Tibial nerve (tissue), 4 donors: ENCODE measurements at regions not wholly inside any gene's neighbourhood (a gene's known extent, or its start where the extent isn't known, plus 50 kb on each side); places are given as distances from the start of the nearest gene placed in this dataset.

ENCODE experiments used
- DNase-seq, 2 donors: peaks; one replicate each; pipeline ENCODE4 v3.0.0-alpha.2; 2019; ENCODE audit warnings: low spot score in 2 of 2
- H3K27ac ChIP-seq, 4 donors: fragments of 200-600 bp; sonication (generic) in 3 of 4; one replicate each; pipeline ENCODE4 v1.5.1; 2017 to 2019; ENCODE audit warnings: mild to moderate bottlenecking in 1 of 4
- H3K27me3 ChIP-seq, 2 donors: fragments of 200-600 bp; sonication (generic) in 1 of 2; one replicate each; pipeline versions ENCODE4 v1.5.1 to v1.6.0; 2017 to 2019
- H3K36me3 ChIP-seq, 3 donors: fragments of 200-600 bp; sonication (generic); one replicate each; pipeline ENCODE4 v1.5.1; 2018 to 2019
- H3K4me1 ChIP-seq, 4 donors: fragments of 200-600 bp; sonication (generic) in 3 of 4; one replicate each; pipeline ENCODE4 v1.5.1; 2017 to 2019
- H3K4me3 ChIP-seq, 4 donors: fragments of 200-600 bp; sonication (generic) in 3 of 4; one replicate each; pipeline ENCODE4 v1.5.1; 2017 to 2019; ENCODE audit warnings: mild to moderate bottlenecking in 1 of 4, moderate library complexity in 1 of 4
- H3K9me3 ChIP-seq, 4 donors: fragments of 200-600 bp; sonication (generic) in 3 of 4; one replicate each; pipeline ENCODE4 v1.5.1; 2017 to 2019
- CTCF ChIP-seq, 5 experiments: fragments of 200-600 bp in 3 of 5; fragments of 450-650 bp in 2 of 5; sonication (generic) in 3 of 5; IDR thresholded peaks; one replicate each; pipeline ENCODE4 v1.5.1; 2016 to 2019; ENCODE audit warnings: antibody characterized with exemption in 5 of 5, mild to moderate bottlenecking in 3 of 5, moderate library complexity in 2 of 5
- EP300 ChIP-seq, 2 donors: sonication (generic); formaldehyde crosslinking; IDR thresholded peaks; one replicate each; pipeline ENCODE4 v1.6.1; 2017; ENCODE audit warnings: antibody characterized with exemption in 2 of 2, mild to moderate bottlenecking in 1 of 2
- POLR2A ChIP-seq, 2 donors: fragments of 450-650 bp; IDR thresholded peaks; one replicate each; pipeline ENCODE4 v1.6.1; 2017; ENCODE audit warnings: antibody characterized with exemption in 2 of 2, mild to moderate bottlenecking in 2 of 2, moderate library complexity in 2 of 2
- WGBS, 2 donors: methylation state at CpG; one replicate each; pipeline ENCODE4 v1.1.5; 2018; 5-methylcytosine and 5-hydroxymethylcytosine counted together

GRCh38 chr21:41095983-41096382 is 72.0 kb upstream of the BACE2 start:
- Histone ChIP-seq H3K4me1 (peaks cover 0 to 5% (median 0%) of the 10 kb centered on the region in 4 donors), H3K4me3 (no peak overlapping the region), H3K9me3 (no peaks in the 10 kb centered on the region), H3K36me3 (no peaks in the 10 kb centered on the region), H3K27ac (no peak overlapping the region), H3K27me3 (no peaks in the 10 kb centered on the region)
- no peak for DNase-seq
- WGBS, 2 donors, result 24 to 35% methylated on average over 6 of the region's 6 CpGs
- no peak for TF ChIP-seq CTCF (IDR thresholded peaks at IDR 0.05)
- TF ChIP-seq POLR2A (IDR thresholded peaks at IDR 0.05), result no peak
- TF ChIP-seq EP300 (IDR thresholded peaks at IDR 0.05), result peak in 1 of 2 donors; percentile 34

DNA sequence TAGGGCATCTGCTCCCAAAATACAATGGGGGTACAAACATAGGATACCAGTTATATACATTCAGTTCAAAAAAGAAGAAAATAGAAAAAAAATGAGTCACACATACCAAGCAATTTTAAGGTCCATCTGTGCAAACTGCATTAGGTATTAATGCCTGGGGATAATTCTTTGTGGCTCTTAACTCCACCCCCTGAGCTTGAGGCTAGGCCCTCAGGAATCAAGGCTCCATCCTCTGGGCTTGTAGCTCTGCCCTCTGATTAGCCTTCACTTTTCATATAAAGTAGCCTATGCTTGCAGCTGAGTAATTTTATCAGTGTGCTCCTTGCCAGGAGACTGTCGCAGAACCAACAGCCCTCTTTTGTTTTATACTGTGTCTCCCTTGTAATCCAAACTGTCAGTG is 69.9 kb upstream of the BACE2 start:
- 64 to 68% methylated on average over 1 of the region's 1 CpG for WGBS, 2 donors
- peaks cover 0 to 5% (median 0%) of the 10 kb centered on the region in 4 donors for H3K4me1 ChIP-seq
- no peaks in the 10 kb centered on the region for H3K9me3 ChIP-seq
- H3K27ac ChIP-seq, result no peak overlapping the region
- TF ChIP-seq EP300 (IDR thresholded peaks at IDR 0.05), result no peak
- no peak for TF ChIP-seq CTCF (IDR thresholded peaks at IDR 0.05)
- TF ChIP-seq POLR2A (IDR thresholded peaks at IDR 0.05), result no peak
- no peak for DNase-seq
- H3K27me3 ChIP-seq, result no peaks in the 10 kb centered on the region
- no peaks in the 10 kb centered on the region for H3K36me3 ChIP-seq
- H3K4me3 ChIP-seq, result no peak overlapping the region

- Histone ChIP-seq H3K27me3 (no peaks in the 10 kb centered on the region), H3K9me3 (no peaks in the 10 kb centered on the region), H3K36me3 (no peaks in the 10 kb centered on the region), H3K4me3 (no peak overlapping the region), H3K4me1 (peaks cover 0 to 5% (median 0%) of the 10 kb centered on the region in 4 donors), H3K27ac (no peak overlapping the region)
- DNase-seq, result no peak
- TF ChIP-seq CTCF (IDR thresholded peaks at IDR 0.05), result no peak
- no peak for TF ChIP-seq POLR2A (IDR thresholded peaks at IDR 0.05)
- TF ChIP-seq EP300 (IDR thresholded peaks at IDR 0.05), result no peak
- WGBS, 2 donors, result 53 to 63% methylated on average over 2 of the region's 2 CpGs
These were observed 69.4 kb upstream of the BACE2 start for GRCh38 chr21:41098481-41099042.

- no peak overlapping the region for H3K27ac ChIP-seq
- no peaks in the 10 kb centered on the region for H3K36me3 ChIP-seq
- no peak for DNase-seq
- peaks cover 0 to 10% of the 10 kb centered on the region in 2 donors for H3K27me3 ChIP-seq
- TF ChIP-seq EP300 (IDR thresholded peaks at IDR 0.05) (no peak), CTCF (IDR thresholded peaks at IDR 0.05) (no peak), POLR2A (IDR thresholded peaks at IDR 0.05) (no peak)
- peaks cover 0 to 5% (median 0%) of the 10 kb centered on the region in 4 donors for H3K4me1 ChIP-seq
- no peaks in the 10 kb centered on the region for H3K9me3 ChIP-seq
- WGBS, 2 donors, result 83 to 86% methylated on average over 4 of the region's 4 CpGs
- H3K4me3 ChIP-seq, result no peak overlapping the region
These were observed 67.0 kb upstream of the BACE2 start for GRCh38 chr21:41100826-41101550.

DNA sequence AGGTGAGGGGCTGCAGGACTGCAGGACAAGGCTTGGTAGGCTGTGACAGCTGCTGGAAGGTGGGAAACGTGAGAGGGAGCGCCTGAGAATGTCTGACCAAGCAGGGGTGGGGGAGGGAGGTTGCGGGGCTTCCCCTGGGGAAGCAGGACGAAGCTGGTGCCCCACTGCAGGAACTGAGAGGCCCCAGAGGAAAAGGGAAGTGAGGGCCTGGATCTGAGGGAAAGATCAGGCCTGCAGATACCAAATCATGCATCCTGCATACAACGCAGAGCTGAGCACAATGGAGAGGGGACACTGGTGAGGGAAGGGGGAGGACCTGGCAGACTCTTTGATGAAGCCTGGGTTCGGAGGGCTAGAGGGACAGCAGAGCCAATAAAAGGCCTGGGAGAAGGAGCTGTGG is 65.7 kb upstream of the BACE2 start:
- Histone ChIP-seq H3K27me3 (peaks cover 0 to 10% of the 10 kb centered on the region in 2 donors), H3K9me3 (no peaks in the 10 kb centered on the region), H3K27ac (no peak overlapping the region), H3K4me1 (no peaks in the 10 kb centered on the region), H3K36me3 (no peaks in the 10 kb centered on the region), H3K4me3 (no peak overlapping the region)
- no peak for TF ChIP-seq POLR2A (IDR thresholded peaks at IDR 0.05)
- TF ChIP-seq CTCF (IDR thresholded peaks at IDR 0.05), result no peak
- TF ChIP-seq EP300 (IDR thresholded peaks at IDR 0.05), result no peak
- WGBS, 2 donors, result 38 to 46% methylated on average over 6 of the region's 6 CpGs
- no peak for DNase-seq
